ENCODE measurements at regions not wholly inside any gene's neighbourhood (a gene's known extent, or its start where the extent isn't known, plus 50 kb on each side); places are given as distances from the start of the nearest gene placed in this dataset.

- no peak; the same call in 1 of the 2 replicates for TF ChIP-seq POLR2AphosphoS5 (IDR thresholded peaks at IDR 0.05; ENCODE audit: low read depth)
- TF ChIP-seq, protein P1, sequence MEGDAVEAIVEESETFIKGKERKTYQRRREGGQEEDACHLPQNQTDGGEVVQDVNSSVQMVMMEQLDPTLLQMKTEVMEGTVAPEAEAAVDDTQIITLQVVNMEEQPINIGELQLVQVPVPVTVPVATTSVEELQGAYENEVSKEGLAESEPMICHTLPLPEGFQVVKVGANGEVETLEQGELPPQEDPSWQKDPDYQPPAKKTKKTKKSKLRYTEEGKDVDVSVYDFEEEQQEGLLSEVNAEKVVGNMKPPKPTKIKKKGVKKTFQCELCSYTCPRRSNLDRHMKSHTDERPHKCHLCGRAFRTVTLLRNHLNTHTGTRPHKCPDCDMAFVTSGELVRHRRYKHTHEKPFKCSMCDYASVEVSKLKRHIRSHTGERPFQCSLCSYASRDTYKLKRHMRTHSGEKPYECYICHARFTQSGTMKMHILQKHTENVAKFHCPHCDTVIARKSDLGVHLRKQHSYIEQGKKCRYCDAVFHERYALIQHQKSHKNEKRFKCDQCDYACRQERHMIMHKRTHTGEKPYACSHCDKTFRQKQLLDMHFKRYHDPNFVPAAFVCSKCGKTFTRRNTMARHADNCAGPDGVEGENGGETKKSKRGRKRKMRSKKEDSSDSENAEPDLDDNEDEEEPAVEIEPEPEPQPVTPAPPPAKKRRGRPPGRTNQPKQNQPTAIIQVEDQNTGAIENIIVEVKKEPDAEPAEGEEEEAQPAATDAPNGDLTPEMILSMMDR (IDR thresholded peaks at IDR 0.05; ENCODE audit: insufficient read depth, low read length) = no peak
Observed at GRCh38 chr4:173878701-173879100, 348.7 kb upstream of the HAND2 start.

Data from HL-60 (cell line).